ENCODE measurements at regions not wholly inside any gene's neighbourhood (a gene's known extent, or its start where the extent isn't known, plus 50 kb on each side); places are given as distances from the start of the nearest gene placed in this dataset.
"Not testable (repeated sequence)": the region's sequence is repeated elsewhere in the genome, so short reads cannot be mapped to it uniquely, and the experiment has no call there.

DNA sequence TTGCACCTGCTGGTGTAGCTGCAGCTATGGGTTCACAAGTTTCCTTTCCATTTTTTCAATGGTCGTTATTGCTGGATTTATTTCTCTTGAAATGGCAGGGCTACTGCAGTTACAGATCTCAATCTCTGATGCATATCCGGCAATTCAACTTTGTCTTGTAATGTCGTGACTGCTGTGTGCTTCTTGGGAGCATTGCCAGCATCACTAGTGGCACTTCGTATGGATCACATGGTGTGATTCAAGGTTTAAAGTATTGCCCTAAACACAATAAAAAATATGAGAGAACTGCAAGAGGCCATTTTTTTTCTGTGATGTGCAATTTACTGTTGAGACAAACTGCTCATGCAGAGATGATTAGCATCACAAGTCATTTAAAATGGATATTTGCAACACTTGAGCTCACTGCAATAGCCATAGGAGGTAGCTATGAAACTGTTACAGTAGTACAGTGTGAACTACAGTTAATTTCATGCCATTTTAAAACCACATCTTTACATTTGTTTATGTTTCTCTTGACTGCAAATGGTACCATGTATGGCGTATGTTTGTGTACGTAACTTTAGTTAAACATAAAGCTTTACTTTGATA lies 217.4 kb upstream of the PDE3A start:
- no peak for DNase-seq

DNA sequence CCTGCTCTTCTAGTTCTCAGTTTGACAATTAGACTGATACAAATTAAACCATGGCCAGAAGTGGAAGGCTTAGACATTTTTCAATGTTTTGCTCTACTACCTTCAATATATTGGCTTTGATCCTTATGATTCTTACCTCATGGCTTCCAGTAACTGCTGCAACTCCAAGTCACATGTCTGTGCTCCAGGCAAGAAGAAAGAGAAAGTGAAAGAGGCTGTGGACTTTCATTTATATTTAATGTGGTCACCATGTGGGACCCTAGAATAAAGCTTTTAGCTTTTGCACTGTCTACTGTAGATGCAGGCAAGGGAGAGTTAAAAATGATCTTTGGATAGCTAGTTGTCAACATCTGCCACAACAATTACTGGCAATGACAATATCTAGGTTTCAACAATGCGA lies 214.3 kb upstream of the PDE3A start:
- DNase-seq: no peak

DNA sequence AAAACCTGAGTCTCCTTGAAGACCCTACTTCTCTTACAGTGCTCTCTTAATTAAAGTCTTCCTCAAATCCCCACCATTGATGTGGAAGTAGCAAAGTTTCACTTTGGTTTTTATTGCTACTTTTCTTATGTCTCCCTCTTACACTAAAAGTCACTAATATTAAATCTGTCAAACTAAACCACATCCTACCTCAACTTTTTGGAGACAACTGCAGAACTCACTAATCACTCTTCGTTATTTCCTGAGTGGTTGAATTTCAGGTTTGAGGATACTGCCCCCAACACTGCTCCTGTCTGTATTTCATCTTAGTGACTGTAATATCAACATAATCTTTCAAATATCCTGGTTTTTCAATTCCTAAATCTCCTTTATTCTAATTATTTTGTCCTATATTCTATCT lies 213.0 kb upstream of the PDE3A start:
- no peak for DNase-seq

DNA sequence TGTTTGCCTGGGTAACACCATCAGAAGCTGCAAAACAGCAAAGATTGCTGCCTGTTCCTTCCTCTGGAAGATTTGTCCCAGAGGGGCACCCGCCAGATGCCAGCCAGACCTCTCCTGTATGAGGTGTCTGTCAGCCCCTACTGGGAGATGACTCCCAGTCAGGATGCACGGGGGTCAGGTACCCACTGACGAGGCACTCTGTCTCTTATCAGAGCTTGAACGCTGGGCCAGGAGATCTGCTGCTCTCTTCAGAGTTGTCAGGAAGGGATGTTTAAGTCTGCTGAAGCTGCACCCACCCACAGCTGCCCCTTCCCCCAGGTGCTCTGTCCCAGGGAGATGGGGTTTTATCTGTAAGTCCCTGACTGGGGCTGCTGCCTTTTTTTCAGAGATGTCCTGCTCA lies 207.4 kb upstream of the PDE3A start:
- DNase-seq: not testable (repeated sequence)

DNA sequence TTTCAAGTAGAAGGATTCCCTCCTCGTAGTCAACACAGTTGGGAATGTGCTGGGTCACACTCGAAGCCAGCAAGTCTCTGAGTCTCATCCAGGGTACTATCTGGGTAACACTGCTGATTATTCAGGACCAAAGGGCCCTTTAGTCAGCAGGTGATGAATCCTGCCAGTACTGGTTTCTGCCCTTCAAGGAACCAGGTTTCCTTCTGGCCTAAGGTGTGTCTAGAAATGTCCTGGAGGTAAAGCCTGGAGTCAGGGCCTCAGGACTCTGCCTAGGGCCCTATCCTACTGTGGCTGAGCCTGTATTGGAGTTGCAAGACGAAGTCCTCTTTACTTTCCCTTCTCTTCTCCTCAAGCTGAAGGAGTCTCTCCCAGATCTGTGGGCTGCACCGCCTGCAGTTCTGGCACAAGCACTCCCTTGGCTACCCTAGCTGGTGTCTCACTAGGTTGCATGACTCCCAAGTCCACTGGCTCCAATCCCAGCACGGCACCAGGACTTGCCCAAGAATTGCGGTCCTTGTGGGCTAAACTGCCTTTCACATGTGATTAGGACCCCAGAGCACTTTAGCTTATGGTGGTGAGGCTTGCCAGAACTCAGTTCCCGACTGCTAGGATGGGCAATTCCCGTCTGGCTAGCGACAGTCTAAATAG lies 193.7 kb upstream of the PDE3A start:
- DNase-seq: no peak

DNA sequence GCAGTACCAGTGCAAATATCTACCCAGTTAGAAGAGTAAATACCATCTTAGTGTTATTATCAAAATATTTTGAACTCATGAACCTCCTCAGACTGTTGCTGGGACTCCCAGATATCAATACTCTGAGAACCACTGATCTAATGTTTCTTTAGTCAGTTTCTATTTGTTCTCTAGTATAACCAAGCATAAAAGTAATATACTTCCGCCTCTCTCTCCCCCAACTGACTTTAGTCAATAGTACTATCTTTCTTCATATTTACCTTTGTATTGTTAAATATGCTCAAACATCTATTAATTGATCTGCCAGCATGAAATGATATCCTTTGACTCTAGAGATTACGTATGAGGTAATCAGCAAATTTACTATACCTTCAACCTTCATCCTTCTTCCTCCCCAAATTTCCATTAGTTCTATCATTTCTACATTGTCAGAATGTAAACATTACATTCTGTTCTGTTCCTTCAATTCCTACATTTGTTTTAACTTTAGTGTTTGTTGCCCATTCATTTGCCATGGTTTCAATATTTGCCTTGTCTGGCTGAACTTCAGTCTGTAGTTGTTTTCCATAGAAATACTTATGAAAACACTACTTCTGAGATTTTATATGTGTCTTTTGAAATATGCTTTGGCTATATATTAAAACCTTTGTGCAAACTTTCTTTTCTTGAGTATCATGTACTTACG lies 192.5 kb upstream of the PDE3A start:
- DNase-seq: no peak

DNA sequence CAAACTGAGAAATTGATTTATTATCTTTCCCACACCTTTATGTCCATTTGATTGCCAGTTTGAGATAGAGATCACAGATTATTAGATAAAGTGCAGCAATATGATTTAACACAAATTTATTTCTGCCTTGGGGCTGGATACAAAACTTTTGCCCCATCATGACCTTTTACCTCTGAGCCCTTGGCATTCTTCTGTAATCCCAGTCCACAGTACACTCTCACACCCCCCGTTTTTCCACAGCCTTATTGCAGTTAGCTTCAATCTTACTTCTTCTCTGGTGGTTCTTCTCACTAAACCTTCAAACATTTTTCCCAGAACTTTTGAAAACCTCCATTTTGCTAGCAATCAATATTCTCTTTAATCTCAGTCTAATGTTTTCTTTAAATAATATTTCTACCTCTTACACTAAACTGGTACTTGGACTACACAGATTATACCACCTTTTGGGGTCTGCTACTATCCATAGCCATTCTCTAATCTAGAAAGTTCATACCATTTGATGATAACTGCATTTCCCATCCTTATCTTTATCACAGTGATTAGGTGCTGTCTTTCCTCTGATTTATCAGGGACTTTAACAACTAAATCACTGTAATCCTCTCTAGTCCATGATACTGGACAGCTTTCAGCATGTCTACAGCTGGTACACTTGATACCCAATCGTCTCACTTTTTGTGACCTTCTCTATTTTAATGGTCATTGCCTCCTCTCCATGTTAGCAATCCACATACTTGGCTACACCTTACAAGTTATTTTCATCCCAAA lies 186.7 kb upstream of the PDE3A start:
- DNase-seq: no peak

DNA sequence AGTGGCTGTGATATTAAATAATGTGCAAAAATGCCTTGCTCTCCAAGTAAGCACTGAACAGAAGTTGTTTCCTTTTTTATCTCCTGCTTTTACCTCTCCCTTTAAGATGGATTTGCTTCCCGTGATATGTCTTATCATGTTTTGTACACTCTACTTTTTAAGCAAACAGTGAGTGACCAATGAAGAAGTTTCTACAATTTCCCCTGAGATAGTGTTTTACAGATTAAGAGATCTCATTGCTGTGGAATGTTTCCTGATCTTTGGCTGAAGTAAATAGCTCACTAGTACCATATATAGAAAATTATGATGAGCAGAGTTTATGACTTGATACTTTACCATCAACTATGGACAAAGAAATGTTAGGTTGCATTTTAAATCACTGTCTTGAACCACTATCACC lies 184.8 kb upstream of the PDE3A start:
- DNase-seq: no peak

DNA sequence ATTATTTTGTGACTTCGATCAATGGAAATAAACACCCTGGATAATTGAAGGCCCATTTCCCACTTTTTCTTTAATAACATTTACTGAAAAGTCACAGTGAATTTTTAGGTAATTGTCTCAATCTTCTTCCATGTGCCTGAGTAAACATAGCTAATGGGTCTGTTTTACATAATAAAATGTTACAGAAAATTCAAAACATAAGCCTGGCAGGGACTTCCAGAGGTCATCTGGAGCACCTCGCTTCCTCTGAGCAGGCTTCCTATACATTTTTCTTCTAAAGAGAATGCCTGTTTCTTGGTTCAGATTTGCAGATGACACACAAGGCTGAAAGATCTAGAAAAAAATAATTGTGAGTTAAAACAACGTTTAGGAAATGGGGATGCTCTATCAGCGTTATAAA lies 183.8 kb upstream of the PDE3A start:
- DNase-seq: no peak

DNA sequence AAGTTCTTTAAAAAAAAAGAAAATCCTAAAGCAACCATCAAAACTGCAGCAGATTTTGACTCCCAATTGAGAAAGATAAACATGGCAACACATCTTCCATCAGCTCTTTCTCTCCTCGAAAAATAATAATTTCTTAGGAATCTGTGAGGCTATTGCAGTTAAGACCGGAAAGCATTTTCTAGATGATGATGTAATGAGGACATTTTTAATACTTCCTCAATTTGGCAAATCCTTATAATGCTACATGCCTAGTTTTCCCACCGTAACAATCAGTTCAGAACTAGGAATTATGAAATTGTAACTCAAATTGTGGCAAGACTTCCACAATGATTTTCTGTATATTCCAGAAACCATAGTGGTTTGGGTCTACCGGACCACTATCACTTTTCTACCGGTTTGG lies 180.9 kb upstream of the PDE3A start:
- DNase-seq: no peak

DNA sequence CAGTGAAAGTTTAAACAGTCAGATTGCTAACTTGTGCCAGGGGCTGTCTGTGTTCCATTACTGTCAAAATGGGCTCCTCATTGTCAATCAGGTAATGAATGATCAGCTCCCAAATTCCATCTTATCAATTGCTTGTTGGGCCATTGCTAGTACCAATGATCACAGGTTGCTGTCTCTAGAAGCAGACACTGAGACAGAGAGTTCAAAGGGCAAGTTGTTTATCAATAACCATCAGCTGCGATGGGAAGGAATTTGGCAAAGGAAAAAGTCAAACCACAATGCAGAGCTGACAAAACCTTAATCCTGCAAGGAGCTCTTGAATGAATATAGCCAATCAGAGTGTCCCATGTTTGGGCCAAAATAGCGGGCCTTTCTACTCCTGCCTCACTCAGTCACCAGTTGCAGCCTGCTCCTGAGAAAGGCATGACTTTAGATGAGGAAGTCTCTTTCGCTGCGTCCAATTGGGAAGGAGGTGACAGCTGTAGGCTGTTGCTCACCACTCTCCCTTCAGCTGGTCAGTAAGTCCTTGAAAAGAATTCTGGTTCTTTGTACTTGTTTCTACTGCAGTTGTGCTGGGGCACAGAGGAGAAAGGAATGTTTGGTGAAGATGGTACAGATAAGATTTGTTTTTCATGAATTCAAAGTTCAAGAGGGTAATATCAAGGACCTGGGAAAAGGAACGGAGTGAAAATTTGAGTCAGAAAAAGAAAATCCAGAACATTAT lies 179.2 kb upstream of the PDE3A start:
- no peak for DNase-seq

DNA sequence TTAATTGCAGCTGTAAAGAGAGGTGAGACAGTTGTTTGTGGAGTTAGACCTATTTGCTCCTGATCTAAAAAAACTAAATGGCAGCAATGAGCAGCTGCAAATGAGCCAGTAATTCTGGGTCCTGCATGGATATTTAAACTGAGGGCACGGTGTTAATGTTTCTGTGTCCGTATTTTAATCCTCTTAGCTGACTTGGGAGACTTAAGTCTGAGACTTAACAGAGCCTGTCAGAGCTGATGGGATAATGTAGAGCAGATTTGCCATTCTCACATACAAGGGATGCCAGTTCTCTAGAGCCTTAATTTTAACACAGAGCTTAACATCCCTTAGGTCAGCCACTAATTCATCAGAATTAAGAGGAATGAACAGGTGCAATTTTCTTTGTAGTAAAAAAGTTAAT lies 178.6 kb upstream of the PDE3A start:
- no peak for DNase-seq

DNA sequence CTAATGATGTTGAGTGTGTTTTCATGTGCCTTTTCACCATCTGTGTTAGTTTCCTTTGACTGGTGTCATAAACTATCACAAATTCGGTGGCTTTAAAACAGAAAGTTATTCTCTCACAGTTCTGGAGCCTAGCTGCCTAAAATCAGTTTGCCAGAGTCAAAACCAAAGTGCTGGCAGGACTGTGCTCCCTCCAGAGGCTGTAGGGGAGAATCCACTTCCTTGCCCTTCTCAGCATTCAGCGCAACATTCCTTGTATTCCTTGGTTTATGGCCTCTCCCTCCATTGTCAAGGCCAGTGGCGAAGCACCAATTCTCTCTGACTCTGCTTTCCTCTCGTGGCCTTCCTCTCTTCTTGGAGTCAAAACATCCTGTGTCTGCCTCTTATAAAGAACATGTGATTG lies 174.2 kb upstream of the PDE3A start:
- no peak for DNase-seq

DNA sequence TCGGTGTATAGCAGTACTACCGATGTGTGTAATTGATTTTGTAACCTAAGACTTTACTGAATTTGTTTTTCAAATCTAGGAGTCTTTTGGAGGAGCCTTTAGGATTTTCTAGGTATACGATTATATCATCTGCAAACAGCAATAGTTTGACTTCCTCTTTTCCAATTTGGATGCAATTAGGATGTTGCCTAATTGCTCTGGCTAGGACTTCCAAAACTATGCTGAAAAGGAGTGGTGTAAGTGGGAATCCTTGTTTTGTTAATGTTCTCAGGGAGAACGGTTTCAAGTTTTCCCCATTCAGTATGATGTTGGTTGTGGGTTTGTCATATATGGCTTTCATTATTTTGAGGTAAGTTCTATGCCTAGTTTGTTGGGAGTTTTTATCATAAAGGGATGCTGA lies 171.6 kb upstream of the PDE3A start:
- no peak for DNase-seq

DNA sequence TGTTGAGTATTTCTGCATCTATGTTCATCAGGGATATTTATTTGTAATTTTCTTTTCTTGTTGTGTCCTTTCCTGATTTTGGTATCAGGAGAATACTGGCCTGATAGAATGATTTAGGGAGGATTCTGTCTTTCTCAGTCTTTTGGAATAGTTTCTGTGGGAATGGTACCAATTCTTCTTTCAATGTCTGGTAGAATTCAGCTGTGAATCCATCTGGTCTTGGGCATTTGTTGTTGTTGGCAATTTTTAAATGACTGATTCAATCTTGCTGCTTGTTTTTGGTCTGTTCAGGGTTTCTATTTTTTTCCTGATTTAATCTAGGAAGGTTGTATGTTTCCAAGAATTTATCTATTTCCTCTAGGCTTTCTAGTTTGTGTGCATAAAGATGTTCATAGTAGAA lies 170.9 kb upstream of the PDE3A start:
- no peak for DNase-seq

DNA sequence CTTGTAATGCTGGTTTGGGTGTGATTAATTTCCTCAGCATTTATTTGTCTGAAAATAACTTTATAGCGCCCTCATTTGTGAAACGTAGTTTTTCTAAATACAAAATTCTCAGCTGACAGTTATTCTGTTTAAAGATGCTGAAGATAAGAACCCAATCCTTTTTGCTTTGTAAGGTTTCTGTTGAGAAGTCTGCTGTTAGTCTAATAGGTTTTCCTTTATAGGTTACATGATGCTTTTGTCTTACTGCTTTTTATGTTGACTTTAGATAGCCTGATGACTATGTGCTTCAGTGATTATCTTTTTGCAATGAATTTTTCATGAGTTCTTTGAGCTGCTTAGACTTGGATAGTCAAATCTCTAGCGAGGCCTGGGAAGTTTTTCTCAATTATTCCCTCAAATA lies 168.6 kb upstream of the PDE3A start:
- DNase-seq: no peak

DNA sequence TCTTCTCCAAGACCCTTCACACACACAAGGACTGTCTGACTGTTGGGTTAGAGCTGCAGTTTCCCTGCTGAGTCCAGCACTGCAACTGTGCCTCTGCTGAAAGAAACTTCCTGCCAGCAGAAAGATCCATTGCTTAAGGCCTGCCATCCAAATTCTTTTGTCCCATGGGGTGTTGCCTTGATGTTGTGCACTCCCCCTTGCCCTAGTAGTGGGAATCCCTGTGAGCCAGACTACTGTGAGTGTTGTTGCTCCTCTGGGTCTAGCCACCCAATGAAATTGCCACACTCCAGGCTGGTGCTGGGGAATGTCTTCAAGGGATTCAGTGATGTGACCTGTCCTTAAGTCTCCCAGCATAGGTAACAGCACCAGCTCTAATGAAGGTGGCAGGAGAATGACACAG lies 166.6 kb upstream of the PDE3A start:
- DNase-seq: no peak

DNA sequence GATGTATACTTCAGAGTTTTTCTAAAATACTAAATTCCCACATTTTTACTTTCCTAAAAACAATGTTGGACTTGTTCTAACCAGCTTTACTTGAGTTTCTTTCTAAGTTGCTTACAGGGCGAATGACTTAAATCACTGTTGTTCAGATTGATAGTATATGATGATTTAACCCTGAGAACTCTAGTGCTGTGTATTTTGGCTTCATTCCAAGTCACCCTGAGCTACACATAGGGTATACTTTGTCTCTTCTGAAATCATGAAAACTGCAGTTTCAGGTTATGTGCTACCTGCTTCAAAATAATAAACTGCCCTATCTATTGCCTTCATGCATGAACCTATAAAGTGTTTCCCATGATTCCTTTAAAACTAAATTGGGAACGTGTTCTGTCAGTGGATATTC lies 162.5 kb upstream of the PDE3A start:
- DNase-seq: no peak

DNA sequence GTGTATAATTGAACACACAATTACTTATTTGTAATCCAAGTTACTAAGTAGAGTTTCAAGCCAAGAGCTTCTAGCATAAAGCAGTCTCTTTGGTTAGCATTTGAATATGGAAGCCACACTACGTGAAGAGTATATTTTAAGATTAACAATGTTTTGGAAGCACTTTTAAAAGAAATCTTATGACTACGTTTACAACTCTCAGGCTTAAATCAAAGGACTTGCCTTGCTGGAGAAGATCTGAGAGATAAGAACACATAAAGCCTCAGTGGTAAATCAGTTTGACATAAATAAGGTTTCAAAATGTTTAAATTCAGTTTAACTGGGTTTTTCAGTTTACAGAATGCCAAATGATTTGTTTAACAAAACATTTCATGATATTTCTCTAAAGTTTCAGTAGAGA lies 161.9 kb upstream of the PDE3A start:
- DNase-seq: no peak

DNA sequence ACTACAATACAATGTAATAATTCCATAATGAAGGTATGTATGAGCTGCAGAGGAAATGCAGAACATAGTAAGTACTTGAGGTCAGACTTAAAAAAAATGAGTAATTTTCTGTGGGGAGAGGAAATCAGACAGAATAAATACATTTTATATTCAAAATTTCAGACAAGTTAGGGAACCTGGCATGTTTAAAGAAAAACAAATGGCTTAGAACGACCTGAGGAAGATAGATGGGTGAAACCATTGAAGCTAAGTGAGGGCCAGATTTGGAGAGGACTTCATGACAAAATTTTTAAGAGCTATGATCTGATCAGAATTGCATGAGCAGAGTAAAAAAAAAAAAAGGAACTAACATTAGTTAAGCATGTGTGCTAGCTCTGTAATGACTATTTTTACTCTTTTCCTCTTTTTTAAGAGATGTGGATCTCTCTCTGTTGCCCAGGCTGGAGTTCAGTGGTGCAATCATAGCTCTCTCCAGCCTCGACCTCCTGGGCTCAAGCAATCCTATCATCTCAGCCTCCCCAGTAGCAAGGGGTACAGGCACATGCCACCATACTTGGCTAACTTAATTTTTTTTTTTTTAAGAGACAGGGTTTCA lies 157.6 kb upstream of the PDE3A start:
- DNase-seq: no peak

DNA sequence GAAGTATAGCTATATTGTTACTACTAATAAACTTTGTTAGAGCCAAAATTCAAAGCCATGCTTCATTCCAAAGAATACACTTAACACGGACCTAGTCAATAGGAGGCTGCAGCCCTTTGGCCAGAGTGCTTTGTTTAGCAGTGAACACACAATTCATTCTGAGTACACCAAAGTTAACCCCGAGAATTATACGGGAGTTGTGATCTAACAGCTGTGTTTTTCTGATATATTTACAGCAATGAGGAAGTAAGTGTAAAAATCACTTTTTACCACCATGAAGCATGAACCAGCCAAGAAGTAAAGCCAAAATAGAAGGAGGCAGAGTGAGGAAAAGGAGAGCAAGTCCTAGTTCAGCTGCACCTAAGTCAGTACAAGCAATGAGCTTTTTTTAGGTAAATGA lies 156.8 kb upstream of the PDE3A start:
- no peak for DNase-seq

DNA sequence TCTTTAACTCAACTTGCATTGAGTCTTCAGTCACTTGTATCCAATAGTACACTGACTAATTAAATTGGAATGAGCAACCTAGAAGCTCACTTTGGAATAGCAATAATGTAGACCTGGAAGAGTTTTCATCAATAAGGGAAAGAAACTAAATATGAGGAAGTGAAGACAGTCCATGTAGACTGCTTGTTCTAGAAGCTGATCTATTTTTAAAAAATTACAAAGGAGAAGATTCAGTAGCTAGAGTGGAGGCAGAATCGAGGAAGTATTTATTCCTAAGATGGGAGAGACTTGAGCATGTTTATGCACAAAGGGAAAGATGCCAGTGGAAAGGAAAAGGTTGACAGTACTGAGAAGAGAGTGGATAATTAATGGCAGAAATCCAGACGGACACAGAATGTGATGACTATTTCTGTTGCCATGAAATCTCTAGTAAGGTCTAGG lies 156.3 kb upstream of the PDE3A start:
- no peak for DNase-seq
